Neural crest cell (in vitro differentiated cells): ENCODE measurements at regions not wholly inside any gene's neighbourhood (a gene's known extent, or its start where the extent isn't known, plus 50 kb on each side); places are given as distances from the start of the nearest gene placed in this dataset.
"Not testable (repeated sequence)": the region's sequence is repeated elsewhere in the genome, so short reads cannot be mapped to it uniquely, and the experiment has no call there.

Source experiments
- DNase-seq: peaks from one replicate; pipeline ENCODE4 v3.0.0; 2021; ENCODE audit warnings: low read depth, mixed read lengths, low spot score
- H3K27ac Mint-ChIP-seq: one replicate; pipeline ENCODE4 v1.8.0; 2021; ENCODE audit warnings: mild to moderate bottlenecking, mixed read lengths; ENCODE audit not compliant: unreplicated experiment
- H3K27me3 Mint-ChIP-seq: 2 replicates; pipeline ENCODE4 v1.8.0; 2021; ENCODE audit warnings: low read depth, mild to moderate bottlenecking, mixed read lengths
- H3K36me3 Mint-ChIP-seq: 2 replicates; pipeline ENCODE4 v1.8.0; 2021; ENCODE audit warnings: low read depth, mild to moderate bottlenecking, mixed read lengths
- H3K4me1 Mint-ChIP-seq: 2 replicates; pipeline ENCODE4 v1.8.0; 2021; ENCODE audit warnings: mixed read lengths
- H3K4me3 Mint-ChIP-seq: one replicate; pipeline ENCODE4 v1.8.0; 2021; ENCODE audit warnings: mild to moderate bottlenecking, mixed read lengths
- H3K9me3 Mint-ChIP-seq: 2 replicates; pipeline ENCODE4 v1.8.0; 2021; ENCODE audit warnings: mixed read lengths
- TF ChIP-seq, protein P1 (sequence below): fragments of 200-600 bp; sonication (generic); conservative IDR thresholded peaks from 2 replicates; pipeline ENCODE4 v1.5.0; 2021; ENCODE audit warnings: antibody characterized with exemption, mild to moderate bottlenecking

GRCh38 chr6:106823058-106823457, 151.5 kb downstream of the CD24 start:
- Mint-ChIP-seq H3K27me3 (no peaks in the 10 kb centered on the region), H3K9me3 (peaks cover 2% of the 10 kb centered on the region), H3K27ac (no peak overlapping the region), H3K4me1 (no peaks in the 10 kb centered on the region), H3K36me3 (no peaks in the 10 kb centered on the region), H3K4me3 (no peak overlapping the region)
- TF ChIP-seq, protein P1, sequence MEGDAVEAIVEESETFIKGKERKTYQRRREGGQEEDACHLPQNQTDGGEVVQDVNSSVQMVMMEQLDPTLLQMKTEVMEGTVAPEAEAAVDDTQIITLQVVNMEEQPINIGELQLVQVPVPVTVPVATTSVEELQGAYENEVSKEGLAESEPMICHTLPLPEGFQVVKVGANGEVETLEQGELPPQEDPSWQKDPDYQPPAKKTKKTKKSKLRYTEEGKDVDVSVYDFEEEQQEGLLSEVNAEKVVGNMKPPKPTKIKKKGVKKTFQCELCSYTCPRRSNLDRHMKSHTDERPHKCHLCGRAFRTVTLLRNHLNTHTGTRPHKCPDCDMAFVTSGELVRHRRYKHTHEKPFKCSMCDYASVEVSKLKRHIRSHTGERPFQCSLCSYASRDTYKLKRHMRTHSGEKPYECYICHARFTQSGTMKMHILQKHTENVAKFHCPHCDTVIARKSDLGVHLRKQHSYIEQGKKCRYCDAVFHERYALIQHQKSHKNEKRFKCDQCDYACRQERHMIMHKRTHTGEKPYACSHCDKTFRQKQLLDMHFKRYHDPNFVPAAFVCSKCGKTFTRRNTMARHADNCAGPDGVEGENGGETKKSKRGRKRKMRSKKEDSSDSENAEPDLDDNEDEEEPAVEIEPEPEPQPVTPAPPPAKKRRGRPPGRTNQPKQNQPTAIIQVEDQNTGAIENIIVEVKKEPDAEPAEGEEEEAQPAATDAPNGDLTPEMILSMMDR: no peak
- DNase-seq: no peak

- H3K4me3 Mint-ChIP-seq: no peak overlapping the region
- TF ChIP-seq, protein P1: no peak
Measured at GRCh38 chr6:106820412-106820852, 154.1 kb downstream of the CD24 start.

GRCh38 chr6:106811088-106811686, 163.3 kb downstream of the CD24 start:
- TF ChIP-seq, protein P1: no peak
- H3K36me3 Mint-ChIP-seq: peaks cover 12% of the 10 kb centered on the region
- peaks cover 24% of the 10 kb centered on the region for H3K9me3 Mint-ChIP-seq

More at GRCh38 chr6:106820412-106820852, 154.1 kb downstream of the CD24 start:
- Mint-ChIP-seq H3K27ac (no peak overlapping the region), H3K27me3 (no peaks in the 10 kb centered on the region), H3K36me3 (no peaks in the 10 kb centered on the region), H3K9me3 (no peaks in the 10 kb centered on the region), H3K4me1 (no peaks in the 10 kb centered on the region)
- DNase-seq: no peak

DNA sequence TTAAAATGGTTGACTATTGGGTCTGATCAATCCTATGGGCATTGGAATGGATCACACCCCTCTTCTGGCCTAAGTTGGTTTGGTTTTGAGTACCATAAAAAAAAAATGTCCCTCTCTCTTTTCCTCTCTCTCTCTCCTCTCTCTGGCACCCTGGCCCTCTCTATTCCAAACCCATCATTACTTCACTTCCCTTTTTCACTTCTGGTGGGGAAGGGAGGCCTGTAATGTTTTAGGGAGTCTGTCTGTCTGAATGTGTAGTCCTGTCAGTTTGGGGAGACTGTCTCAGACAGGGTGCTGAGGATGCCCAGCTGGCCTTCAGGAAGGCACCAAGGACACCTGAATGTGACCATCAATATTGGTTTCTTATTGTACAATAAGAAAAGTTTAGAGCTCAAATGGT, 165.8 kb downstream of the CD24 start:
- DNase-seq: no peak
- Mint-ChIP-seq H3K36me3 (peaks cover 12% of the 10 kb centered on the region), H3K9me3 (peaks cover 24% of the 10 kb centered on the region), H3K4me1 (peaks cover 14% of the 10 kb centered on the region), H3K27ac (no peak overlapping the region), H3K4me3 (no peak overlapping the region), H3K27me3 (peaks cover 9% of the 10 kb centered on the region)
- TF ChIP-seq, protein P1: no peak

More at GRCh38 chr6:106811088-106811686, 163.3 kb downstream of the CD24 start:
- Mint-ChIP-seq H3K4me1 (no peaks in the 10 kb centered on the region), H3K27me3 (peaks cover 9% of the 10 kb centered on the region), H3K4me3 (no peak overlapping the region), H3K27ac (no peak overlapping the region)
- DNase-seq: no peak

- TF ChIP-seq, protein P1: no peak
- H3K27me3 Mint-ChIP-seq: peaks cover 6% of the 10 kb centered on the region
- no peak overlapping the region for H3K4me3 Mint-ChIP-seq
- peak overlapping the region; percentile 75 for H3K27ac Mint-ChIP-seq
- H3K4me1 Mint-ChIP-seq: peaks cover 16% of the 10 kb centered on the region
- peaks cover 9% of the 10 kb centered on the region for H3K36me3 Mint-ChIP-seq
- peaks cover 19% of the 10 kb centered on the region for H3K9me3 Mint-ChIP-seq
- DNase-seq: no peak
Measured at GRCh38 chr6:106807947-106808611, 166.4 kb downstream of the CD24 start.

GRCh38 chr6:106806253-106806652, 168.3 kb downstream of the CD24 start:
- Mint-ChIP-seq H3K4me1 (peaks cover 27% of the 10 kb centered on the region), H3K27ac (peak overlapping the region; percentile 9)
- DNase-seq, H3K27me3 Mint-ChIP-seq, H3K4me3 Mint-ChIP-seq, H3K36me3 Mint-ChIP-seq, H3K9me3 Mint-ChIP-seq: not testable (repeated sequence)
